ENCODE measurements at regions not wholly inside any gene's neighbourhood (a gene's known extent, or its start where the extent isn't known, plus 50 kb on each side); places are given as distances from the start of the nearest gene placed in this dataset.

- Mint-ChIP-seq H3K27me3 (ENCODE audit: low read depth in 2 of 2) (peaks cover 3 to 6% of the 10 kb centered on the region in 2 donors), H3K27ac (no peak overlapping the region), H3K36me3 (no peaks in the 10 kb centered on the region), H3K4me3 (no peak overlapping the region), H3K4me1 (no peaks in the 10 kb centered on the region), H3K9me3 (no peaks in the 10 kb centered on the region)
- Histone ChIP-seq H3K27me3 (ENCODE audit: control insufficient read depth, insufficient read depth, low read length) (no peaks in the 10 kb centered on the region), H3K27ac (ENCODE audit: low read length) (no peak overlapping the region), H3K36me3 (ENCODE audit: control insufficient read depth, insufficient read depth, low read length) (no peaks in the 10 kb centered on the region), H3K9me3 (ENCODE audit: control insufficient read depth, insufficient read depth, low read length) (no peaks in the 10 kb centered on the region), H3K4me3 (ENCODE audit: low read length) (no peak overlapping the region), H3K4me1 (ENCODE audit: control insufficient read depth, insufficient read depth, low read length) (no peaks in the 10 kb centered on the region)
- intact Hi-C loops (cut with micrococcal nuclease): no loop called here
- ATAC-seq (no peak), DNase-seq (no peak)
- no peak for TF ChIP-seq CTCF (IDR thresholded peaks at IDR 0.05)
- WGBS (ENCODE audit: insufficient coverage): 92% methylated on average over 8 of the region's 8 CpGs
Observed at GRCh38 chr14:98958632-98959031, 313.4 kb downstream of the BCL11B start.

GRCh38 chr14:98959410-98959809, 312.6 kb downstream of the BCL11B start:
- Histone ChIP-seq H3K4me3 (ENCODE audit: low read length) (no peak overlapping the region), H3K9me3 (ENCODE audit: control insufficient read depth, insufficient read depth, low read length) (no peaks in the 10 kb centered on the region), H3K36me3 (ENCODE audit: control insufficient read depth, insufficient read depth, low read length) (no peaks in the 10 kb centered on the region), H3K27me3 (ENCODE audit: control insufficient read depth, insufficient read depth, low read length) (no peaks in the 10 kb centered on the region), H3K4me1 (ENCODE audit: control insufficient read depth, insufficient read depth, low read length) (peaks cover 8% of the 10 kb centered on the region), H3K27ac (ENCODE audit: low read length) (no peak overlapping the region)
- Mint-ChIP-seq H3K9me3 (no peaks in the 10 kb centered on the region), H3K27ac (no peak overlapping the region), H3K4me3 (no peak overlapping the region), H3K4me1 (peaks cover under 1 to 1% of the 10 kb centered on the region in 2 donors), H3K27me3 (ENCODE audit: low read depth in 2 of 2) (peaks cover 3 to 6% of the 10 kb centered on the region in 2 donors), H3K36me3 (no peaks in the 10 kb centered on the region)
- intact Hi-C loops (cut with micrococcal nuclease): no loop called here
- 86% methylated on average over 6 of the region's 6 CpGs for WGBS (ENCODE audit: insufficient coverage)
- DNase-seq: no peak
- no peak for ATAC-seq
- no peak for TF ChIP-seq CTCF (IDR thresholded peaks at IDR 0.05)

GRCh38 chr14:98959958-98960616, 311.9 kb downstream of the BCL11B start:
- H3K27ac Mint-ChIP-seq: no peak overlapping the region

More at GRCh38 chr14:98959958-98960616, 311.9 kb downstream of the BCL11B start:
- Histone ChIP-seq H3K27ac (ENCODE audit: low read length) (no peak overlapping the region), H3K4me3 (ENCODE audit: low read length) (no peak overlapping the region), H3K9me3 (ENCODE audit: control insufficient read depth, insufficient read depth, low read length) (no peaks in the 10 kb centered on the region), H3K36me3 (ENCODE audit: control insufficient read depth, insufficient read depth, low read length) (no peaks in the 10 kb centered on the region), H3K27me3 (ENCODE audit: control insufficient read depth, insufficient read depth, low read length) (no peaks in the 10 kb centered on the region), H3K4me1 (ENCODE audit: control insufficient read depth, insufficient read depth, low read length) (peaks cover 15% of the 10 kb centered on the region)
- H3K4me1 Mint-ChIP-seq: peaks cover 8% of the 10 kb centered on the region in 2 donors
- H3K4me3 Mint-ChIP-seq: no peak overlapping the region
- no peak for DNase-seq
- intact Hi-C loops (cut with micrococcal nuclease): no loop called here
- no peak for TF ChIP-seq CTCF (IDR thresholded peaks at IDR 0.05)
- no peak for ATAC-seq
- peaks cover 6 to 9% of the 10 kb centered on the region in 2 donors for H3K27me3 Mint-ChIP-seq (ENCODE audit: low read depth in 2 of 2)
- 85% methylated on average over 12 of the region's 12 CpGs for WGBS (ENCODE audit: insufficient coverage)
- H3K9me3 Mint-ChIP-seq: no peaks in the 10 kb centered on the region
- no peaks in the 10 kb centered on the region for H3K36me3 Mint-ChIP-seq
